ENCODE measurements at regions not wholly inside any gene's neighbourhood (a gene's known extent, or its start where the extent isn't known, plus 50 kb on each side); places are given as distances from the start of the nearest gene placed in this dataset.

- peak; percentile 75 for DNase-seq (ENCODE audit: low read depth)
Measured at GRCh38 chr4:147312376-147313046, 168.4 kb upstream of the EDNRA start.

DNA sequence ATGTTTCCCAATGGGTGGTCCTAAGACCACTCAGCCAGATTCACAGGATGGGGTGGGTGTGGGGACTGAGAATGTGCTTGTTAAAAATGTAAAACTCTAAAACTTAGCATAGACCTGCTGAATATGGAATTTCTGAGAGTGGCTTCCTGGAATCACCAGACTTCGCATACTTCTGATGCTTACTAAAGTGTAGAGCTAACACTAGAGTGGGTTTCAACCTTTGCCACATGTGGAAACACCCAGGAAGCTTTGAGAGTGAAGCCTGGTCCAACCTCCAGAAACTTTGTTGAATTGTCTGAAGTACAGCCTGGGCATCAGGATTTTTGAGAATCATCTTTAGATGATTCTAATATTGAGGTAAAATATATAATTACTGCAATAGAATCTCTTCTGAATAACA lies 167.8 kb upstream of the EDNRA start:
- DNase-seq (ENCODE audit: low read depth), result no peak

GRCh38 chr4:147318586-147318985 lies 162.3 kb upstream of the EDNRA start:
- peak; percentile 34 for DNase-seq (ENCODE audit: low read depth)

- no peak for DNase-seq (ENCODE audit: low read depth)
Measured at GRCh38 chr4:147325571-147325981, 155.3 kb upstream of the EDNRA start.

- DNase-seq (ENCODE audit: low read depth), result peak; percentile 6
Measured at GRCh38 chr4:147326591-147326990, 154.3 kb upstream of the EDNRA start.

GRCh38 chr4:147327322-147327721 lies 153.6 kb upstream of the EDNRA start:
- no peak for DNase-seq (ENCODE audit: low read depth)

- peak; percentile 32 for DNase-seq (ENCODE audit: low read depth)
Measured at GRCh38 chr4:147328189-147328588, 152.7 kb upstream of the EDNRA start.

- no peak for DNase-seq (ENCODE audit: low read depth)
Measured at GRCh38 chr4:147328756-147329446, 152.0 kb upstream of the EDNRA start.

- DNase-seq (ENCODE audit: low read depth), result no peak
Measured at GRCh38 chr4:147332091-147332490, 148.8 kb upstream of the EDNRA start.

DNA sequence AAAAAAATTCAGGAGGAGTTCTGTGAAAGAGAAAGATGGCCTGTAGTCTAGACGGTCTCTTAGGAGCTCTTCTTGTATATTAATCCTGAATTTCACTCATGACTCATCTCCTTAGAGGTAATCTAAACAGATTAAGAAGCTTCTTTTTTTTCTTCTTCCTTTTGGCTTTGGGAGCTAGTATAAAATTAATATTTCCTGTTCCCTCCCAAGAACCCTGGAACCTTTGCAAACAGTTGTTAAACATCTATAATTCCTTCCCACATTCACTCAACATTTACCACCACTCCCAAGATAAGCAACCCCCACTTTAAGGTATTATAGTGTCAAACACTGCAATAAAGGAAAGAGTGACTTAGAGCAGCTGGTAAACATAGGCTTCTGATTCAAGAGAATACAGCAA lies 146.4 kb upstream of the EDNRA start:
- DNase-seq (ENCODE audit: low read depth), result peak; percentile 65

GRCh38 chr4:147335183-147335582 lies 145.7 kb upstream of the EDNRA start:
- no peak for DNase-seq (ENCODE audit: low read depth)

DNA sequence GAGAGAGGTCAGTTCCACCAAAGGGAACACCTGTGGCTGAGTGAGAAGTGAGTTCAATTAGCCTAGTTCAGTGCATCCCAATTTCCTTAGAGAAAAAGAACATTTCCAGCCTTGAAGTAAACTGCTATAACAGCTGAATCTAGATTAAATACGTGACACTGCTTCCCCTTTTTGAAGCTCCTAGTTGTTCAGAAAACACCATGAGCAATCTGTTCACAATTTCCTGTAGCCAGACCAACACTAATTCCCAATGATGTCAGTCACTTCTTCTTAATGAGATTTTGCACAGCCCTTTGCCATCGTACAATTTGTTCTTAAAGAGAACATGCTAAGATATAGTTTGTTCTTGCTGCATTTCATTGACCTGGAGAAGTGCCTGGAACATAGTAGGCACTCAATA lies 144.6 kb upstream of the EDNRA start:
- peak; percentile 25 for DNase-seq (ENCODE audit: low read depth)

DNA sequence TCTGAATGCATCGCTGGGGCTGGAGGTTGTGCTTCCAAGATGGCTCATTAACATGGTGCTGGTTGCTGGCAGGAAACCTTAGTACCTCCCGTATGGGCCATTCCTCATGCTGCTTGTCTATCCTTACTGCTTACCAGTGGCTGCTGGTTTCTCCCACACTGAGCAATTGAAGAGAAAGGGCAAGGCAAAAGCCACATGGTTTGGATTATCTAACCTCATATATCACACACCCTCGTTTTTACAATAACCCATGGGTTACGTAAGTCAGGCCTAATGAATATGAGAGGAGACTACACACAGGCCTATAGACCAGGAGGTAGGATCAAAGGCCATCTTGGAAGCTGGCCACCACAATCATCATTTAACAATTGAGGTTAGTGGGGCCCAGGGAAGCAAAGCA lies 141.8 kb upstream of the EDNRA start:
- no peak for DNase-seq (ENCODE audit: low read depth)

GRCh38 chr4:147340111-147340510 lies 140.8 kb upstream of the EDNRA start:
- peak; percentile 69 for DNase-seq (ENCODE audit: low read depth)

DNA sequence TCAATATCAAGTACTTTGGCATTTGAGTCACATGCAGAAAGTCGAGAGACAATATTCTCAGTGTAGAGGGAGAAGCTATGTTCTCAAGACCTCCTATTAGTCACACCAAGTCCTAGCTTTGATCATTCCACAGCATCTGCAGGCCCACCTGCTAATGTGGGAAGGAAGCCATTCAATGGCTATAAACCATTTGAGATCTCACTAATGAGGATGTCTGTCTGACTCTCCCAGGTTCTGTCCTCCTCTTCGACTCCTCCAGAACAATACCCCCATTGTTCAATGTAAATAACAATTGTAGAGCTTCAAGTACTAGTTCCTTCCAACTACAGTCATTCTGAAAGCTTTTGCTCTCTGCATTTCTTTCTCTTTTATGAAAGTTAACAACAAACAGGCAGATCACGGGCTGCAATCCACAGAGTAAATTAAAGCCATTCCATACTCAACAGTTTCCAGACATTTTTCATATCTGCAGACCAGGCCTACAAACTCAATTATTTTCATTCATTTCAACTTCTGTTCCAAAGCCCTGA lies 140.2 kb upstream of the EDNRA start:
- peak; percentile 20 for DNase-seq (ENCODE audit: low read depth)

GRCh38 chr4:147343692-147344091 lies 137.2 kb upstream of the EDNRA start:
- no peak for DNase-seq (ENCODE audit: low read depth)

DNA sequence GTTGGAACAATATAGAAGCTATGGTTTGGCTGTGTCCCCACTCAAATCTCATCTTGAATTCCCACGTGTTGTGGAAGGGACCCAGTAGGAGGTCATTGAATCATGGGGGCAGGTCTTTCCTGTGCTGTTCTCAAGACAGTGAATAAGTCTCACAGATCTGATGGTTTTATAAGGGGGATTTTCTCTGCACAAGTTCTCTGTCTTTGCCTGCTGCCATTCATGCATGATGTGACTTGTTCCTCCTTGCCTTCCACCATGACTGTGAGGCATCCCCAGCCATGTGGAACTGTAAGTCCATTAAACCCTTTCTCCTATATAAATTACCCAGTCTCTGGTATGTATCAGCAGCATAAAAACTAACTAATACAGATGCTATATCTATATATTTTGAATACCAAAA lies 135.2 kb upstream of the EDNRA start:
- DNase-seq (ENCODE audit: low read depth), result no peak

GRCh38 chr4:147347217-147347616 lies 133.7 kb upstream of the EDNRA start:
- DNase-seq (ENCODE audit: low read depth), result no peak

DNA sequence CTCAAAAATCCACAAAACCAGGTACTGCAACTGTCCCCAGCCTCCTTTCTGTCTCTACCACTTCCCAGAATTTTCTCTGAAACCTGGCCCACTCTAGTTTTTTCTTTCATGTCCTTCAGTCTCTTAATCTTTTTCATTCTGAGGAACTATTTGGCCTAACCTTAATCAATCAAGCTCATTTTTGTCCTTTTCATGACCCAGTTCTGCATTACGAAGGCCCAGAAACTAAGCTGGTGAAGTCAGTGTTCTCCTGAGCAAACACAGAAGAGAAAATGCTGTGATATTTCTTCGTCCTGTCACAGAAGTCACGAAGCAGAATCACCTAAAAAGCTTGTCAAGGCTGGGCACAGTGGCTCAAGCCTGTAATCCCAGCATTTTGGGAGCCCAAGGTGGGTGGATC lies 131.7 kb upstream of the EDNRA start:
- DNase-seq (ENCODE audit: low read depth), result no peak

DNA sequence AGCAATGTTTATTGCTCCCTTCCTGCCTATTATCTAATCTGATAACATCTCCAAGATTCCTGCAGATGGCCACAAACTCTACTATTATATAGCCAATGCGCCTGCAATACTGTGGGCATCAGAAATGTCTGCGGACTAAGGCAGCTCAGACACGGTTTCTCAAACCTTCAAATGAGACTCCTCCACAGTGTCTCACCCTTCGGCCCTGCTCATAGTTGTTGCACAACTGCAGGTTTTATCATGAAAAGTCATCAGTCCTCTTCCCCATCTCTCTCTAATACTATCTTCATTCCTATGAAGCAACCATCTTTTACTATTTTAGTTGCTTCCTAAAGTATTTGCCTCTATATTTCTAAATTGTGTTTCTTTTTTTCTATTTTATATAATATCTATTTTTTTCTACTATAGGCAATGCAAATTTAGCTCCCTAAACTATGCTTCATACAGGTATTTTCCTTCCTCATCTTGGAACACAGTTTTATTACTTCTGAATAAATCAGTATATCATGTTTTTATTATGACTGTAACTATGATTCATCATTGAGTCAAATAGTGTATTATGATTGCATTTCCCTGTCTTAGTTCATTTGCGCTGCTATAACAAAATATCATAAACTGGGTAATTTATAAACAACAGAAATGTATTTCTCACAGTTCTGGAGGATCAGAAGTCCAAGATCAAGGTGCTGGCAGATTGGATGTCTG lies 129.7 kb upstream of the EDNRA start:
- peak; percentile 14 for DNase-seq (ENCODE audit: low read depth)

DNA sequence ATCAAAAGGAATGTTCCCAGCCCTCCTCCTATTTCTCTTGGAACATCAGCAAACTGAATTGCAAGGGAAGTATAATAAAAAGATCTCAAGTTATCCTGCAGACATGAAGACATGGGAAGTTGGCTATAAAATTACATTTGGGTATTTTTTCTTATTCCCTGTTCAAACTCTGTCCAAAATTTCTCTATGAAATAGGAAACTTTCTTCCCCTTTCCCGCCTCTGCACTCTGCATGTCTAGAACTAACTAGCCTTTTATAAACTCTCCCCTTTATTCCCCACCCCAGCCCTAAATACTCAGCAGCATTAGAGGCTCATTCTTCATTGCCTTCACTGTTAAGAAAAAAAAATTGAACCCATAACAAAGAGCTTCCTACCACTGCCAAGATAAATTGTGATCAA lies 126.7 kb upstream of the EDNRA start:
- no peak for DNase-seq (ENCODE audit: low read depth)

GRCh38 chr4:147355032-147355656 lies 125.8 kb upstream of the EDNRA start:
- no peak for DNase-seq (ENCODE audit: low read depth)
